ENCODE measurements at regions not wholly inside any gene's neighbourhood (a gene's known extent, or its start where the extent isn't known, plus 50 kb on each side); places are given as distances from the start of the nearest gene placed in this dataset.

DNA sequence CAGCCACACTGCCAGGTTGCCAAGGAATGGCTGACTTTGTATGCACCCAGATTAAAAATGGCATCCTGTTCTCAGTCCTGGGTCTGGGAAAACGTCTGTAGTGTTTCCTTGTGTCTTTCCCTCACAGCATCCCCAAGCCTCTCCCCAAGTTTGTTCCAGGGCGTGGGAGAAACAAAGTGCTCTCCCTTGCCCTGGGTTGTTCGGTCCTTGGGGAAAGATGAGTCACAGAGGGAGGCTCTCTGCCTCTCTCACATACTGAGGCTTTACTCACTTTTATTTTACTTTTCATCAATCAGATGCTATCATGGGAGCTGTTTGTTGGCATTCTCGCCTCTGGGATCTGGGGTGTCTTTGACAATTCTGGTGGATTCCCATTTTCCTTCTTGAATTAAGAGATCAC, 492.3 kb downstream of the XIRP2 start:
- Histone ChIP-seq H3K27me3 (ENCODE audit: control insufficient read depth, insufficient read depth, low read length) (no peaks in the 10 kb centered on the region), H3K36me3 (ENCODE audit: control insufficient read depth, insufficient read depth, low read length) (no peaks in the 10 kb centered on the region), H3K4me3 (ENCODE audit: low read depth, low read length) (no peak overlapping the region), H3K9ac (ENCODE audit: low read depth, low read length) (no peak overlapping the region), H3K9me3 (ENCODE audit: control insufficient read depth, insufficient read depth, low read length) (no peaks in the 10 kb centered on the region), H3K27ac (ENCODE audit: low read depth, low read length) (no peak overlapping the region), H3K4me1 (ENCODE audit: control insufficient read depth, insufficient read depth, low read length) (peaks cover 58% of the 10 kb centered on the region)

DNA sequence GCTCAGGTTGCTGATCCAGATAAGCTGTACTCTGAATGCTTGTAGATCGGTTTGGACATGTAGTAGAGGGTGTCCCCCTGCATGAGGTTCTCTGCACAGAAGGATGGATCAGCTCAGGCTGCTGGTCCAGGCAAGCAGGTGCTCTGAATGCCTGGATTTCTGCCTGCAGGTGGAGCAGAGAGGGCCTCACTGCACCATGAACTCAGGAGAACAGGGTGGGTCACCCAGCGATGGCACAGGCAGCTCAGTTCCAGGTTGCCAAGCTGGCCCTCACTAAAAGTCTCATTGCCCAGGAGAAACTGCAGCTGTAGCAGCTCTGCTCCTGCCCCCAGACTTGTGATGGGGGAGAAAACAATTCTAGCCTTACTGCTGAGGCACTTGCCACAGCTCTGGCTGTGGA, 491.8 kb downstream of the XIRP2 start:
- Histone ChIP-seq H3K9me3 (ENCODE audit: control insufficient read depth, insufficient read depth, low read length) (no peaks in the 10 kb centered on the region), H3K27ac (ENCODE audit: low read depth, low read length) (no peak overlapping the region), H3K27me3 (ENCODE audit: control insufficient read depth, insufficient read depth, low read length) (no peaks in the 10 kb centered on the region), H3K4me1 (ENCODE audit: control insufficient read depth, insufficient read depth, low read length) (peaks cover 57% of the 10 kb centered on the region), H3K36me3 (ENCODE audit: control insufficient read depth, insufficient read depth, low read length) (no peaks in the 10 kb centered on the region), H3K9ac (ENCODE audit: low read depth, low read length) (no peak overlapping the region), H3K4me3 (ENCODE audit: low read depth, low read length) (no peak overlapping the region)

DNA sequence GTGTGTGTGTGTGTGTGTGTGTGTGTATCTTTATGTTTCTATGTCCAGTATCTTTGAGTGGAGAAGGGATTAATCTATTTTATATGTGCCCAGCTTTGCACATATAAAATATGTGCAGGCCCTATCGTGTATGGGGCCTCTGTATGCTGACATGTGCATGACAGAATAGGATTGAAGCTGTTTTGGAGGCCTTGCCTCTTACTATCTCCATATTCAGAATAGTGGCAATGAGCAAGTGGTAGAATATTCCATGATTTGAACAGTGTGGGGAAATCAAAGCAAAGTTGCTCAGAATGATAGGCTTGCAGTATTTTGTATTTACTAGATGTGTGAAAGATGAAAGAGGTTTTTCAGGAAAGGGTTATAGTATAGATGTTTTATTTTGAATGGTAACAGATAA, 480.8 kb downstream of the XIRP2 start:
- Histone ChIP-seq H3K27ac (ENCODE audit: low read depth, low read length) (no peak overlapping the region), H3K4me1 (ENCODE audit: control insufficient read depth, insufficient read depth, low read length) (no peaks in the 10 kb centered on the region), H3K9ac (ENCODE audit: low read depth, low read length) (no peak overlapping the region), H3K27me3 (ENCODE audit: control insufficient read depth, insufficient read depth, low read length) (no peaks in the 10 kb centered on the region), H3K36me3 (ENCODE audit: control insufficient read depth, insufficient read depth, low read length) (no peaks in the 10 kb centered on the region), H3K9me3 (ENCODE audit: control insufficient read depth, insufficient read depth, low read length) (no peaks in the 10 kb centered on the region), H3K4me3 (ENCODE audit: low read depth, low read length) (no peak overlapping the region)

DNA sequence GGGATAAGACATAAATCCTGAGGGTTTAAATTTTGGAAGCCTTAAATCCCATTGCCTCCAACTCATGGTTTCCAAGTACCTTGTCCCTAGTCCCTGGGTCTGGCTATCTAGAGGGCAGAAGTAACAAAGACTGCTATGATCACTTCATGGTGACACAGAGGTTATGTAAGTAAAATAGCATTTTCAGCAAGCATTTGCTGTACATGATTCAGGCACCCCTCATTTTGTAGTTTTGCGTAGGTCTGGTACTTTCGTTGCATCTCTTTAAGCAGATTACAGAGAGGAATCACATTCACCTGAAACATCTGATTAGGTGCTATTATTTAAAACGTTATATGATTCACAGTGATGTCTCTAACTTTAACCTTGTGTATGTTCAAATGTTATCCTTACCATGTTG, 480.1 kb downstream of the XIRP2 start:
- no peaks in the 10 kb centered on the region for H3K27me3 ChIP-seq (ENCODE audit: control insufficient read depth, insufficient read depth, low read length)
- no peaks in the 10 kb centered on the region for H3K36me3 ChIP-seq (ENCODE audit: control insufficient read depth, insufficient read depth, low read length)
- no peaks in the 10 kb centered on the region for H3K4me1 ChIP-seq (ENCODE audit: control insufficient read depth, insufficient read depth, low read length)
- H3K9me3 ChIP-seq (ENCODE audit: control insufficient read depth, insufficient read depth, low read length) = no peaks in the 10 kb centered on the region
- no peak overlapping the region for H3K27ac ChIP-seq (ENCODE audit: low read depth, low read length)
- no peak overlapping the region for H3K9ac ChIP-seq (ENCODE audit: low read depth, low read length)
- H3K4me3 ChIP-seq (ENCODE audit: low read depth, low read length) = no peak overlapping the region

DNA sequence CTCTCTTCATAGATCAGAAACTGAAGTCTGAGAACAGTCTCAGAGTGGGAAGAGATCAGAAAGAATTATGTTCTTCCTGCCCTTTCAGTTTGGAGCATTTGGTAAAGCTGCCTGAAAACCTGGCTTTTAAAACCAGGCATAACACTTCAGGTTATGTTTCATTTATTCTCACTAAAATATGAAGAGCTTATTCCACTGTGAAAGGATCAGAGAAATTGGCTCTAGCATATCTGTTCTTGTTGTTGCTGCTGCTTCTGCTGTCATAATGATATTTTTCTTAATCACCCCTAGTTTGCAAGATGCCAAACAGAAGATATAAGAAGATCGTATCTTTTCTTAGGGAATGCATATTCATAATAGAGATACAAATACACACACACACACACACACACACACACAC, 476.9 kb downstream of the XIRP2 start:
- no peak overlapping the region for H3K4me3 ChIP-seq (ENCODE audit: low read depth, low read length)
- no peak overlapping the region for H3K27ac ChIP-seq (ENCODE audit: low read depth, low read length)
- H3K4me1 ChIP-seq (ENCODE audit: control insufficient read depth, insufficient read depth, low read length) = no peaks in the 10 kb centered on the region
- no peaks in the 10 kb centered on the region for H3K27me3 ChIP-seq (ENCODE audit: control insufficient read depth, insufficient read depth, low read length)
- H3K9me3 ChIP-seq (ENCODE audit: control insufficient read depth, insufficient read depth, low read length) = no peaks in the 10 kb centered on the region
- H3K36me3 ChIP-seq (ENCODE audit: control insufficient read depth, insufficient read depth, low read length) = no peaks in the 10 kb centered on the region
- H3K9ac ChIP-seq (ENCODE audit: low read depth, low read length) = no peak overlapping the region

DNA sequence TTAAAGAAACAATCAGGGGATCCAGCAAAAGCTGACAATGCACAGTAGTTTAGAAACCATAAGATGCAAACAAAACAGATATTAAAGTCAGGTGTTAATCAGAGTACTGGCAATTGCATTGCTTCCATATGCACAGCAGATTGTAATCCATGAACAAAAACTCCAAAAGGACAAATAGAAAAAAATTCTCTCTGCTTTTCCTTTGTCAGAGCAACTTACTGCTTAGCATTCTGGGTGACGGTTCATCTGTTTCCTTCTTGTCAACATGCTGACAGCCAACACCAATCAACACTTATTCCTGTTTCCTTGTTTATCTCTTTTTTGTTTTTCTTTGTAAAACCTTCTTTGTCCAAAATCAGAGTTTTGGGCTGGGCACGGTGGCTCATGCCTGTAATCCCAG, 473.1 kb downstream of the XIRP2 start:
- no peaks in the 10 kb centered on the region for H3K36me3 ChIP-seq (ENCODE audit: control insufficient read depth, insufficient read depth, low read length)
- H3K4me3 ChIP-seq (ENCODE audit: low read depth, low read length) = no peak overlapping the region
- H3K27me3 ChIP-seq (ENCODE audit: control insufficient read depth, insufficient read depth, low read length) = no peaks in the 10 kb centered on the region
- H3K4me1 ChIP-seq (ENCODE audit: control insufficient read depth, insufficient read depth, low read length) = no peaks in the 10 kb centered on the region; the same call in 1 of the 2 replicates
- H3K27ac ChIP-seq (ENCODE audit: low read depth, low read length) = no peak overlapping the region
- no peaks in the 10 kb centered on the region for H3K9me3 ChIP-seq (ENCODE audit: control insufficient read depth, insufficient read depth, low read length)
- no peak overlapping the region for H3K9ac ChIP-seq (ENCODE audit: low read depth, low read length)

DNA sequence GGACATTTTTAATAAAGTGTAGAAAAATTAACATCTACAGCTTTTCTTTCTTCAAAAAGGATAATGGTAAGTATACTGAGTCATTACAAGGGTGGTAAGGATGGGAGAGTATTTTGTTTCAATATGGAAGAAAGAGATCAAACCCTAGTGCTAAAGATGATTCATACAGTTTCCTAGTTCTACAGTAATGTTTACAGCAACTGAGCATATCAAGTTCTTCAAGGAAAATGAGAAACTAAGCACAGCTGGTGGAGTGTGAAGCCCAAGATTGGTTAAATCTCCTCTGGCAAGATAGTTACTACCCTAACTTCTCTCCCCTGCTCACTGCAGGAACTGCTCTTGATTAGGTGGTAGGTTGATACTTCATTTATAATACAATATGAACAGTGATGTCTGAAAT, 467.5 kb downstream of the XIRP2 start:
- no peak overlapping the region for H3K4me3 ChIP-seq (ENCODE audit: low read depth, low read length)
- H3K4me1 ChIP-seq (ENCODE audit: control insufficient read depth, insufficient read depth, low read length) = peaks cover 5% of the 10 kb centered on the region; the same call in 1 of the 2 replicates
- H3K9me3 ChIP-seq (ENCODE audit: control insufficient read depth, insufficient read depth, low read length) = no peaks in the 10 kb centered on the region
- H3K27ac ChIP-seq (ENCODE audit: low read depth, low read length) = no peak overlapping the region
- no peaks in the 10 kb centered on the region for H3K27me3 ChIP-seq (ENCODE audit: control insufficient read depth, insufficient read depth, low read length)
- H3K36me3 ChIP-seq (ENCODE audit: control insufficient read depth, insufficient read depth, low read length) = no peaks in the 10 kb centered on the region
- no peak overlapping the region for H3K9ac ChIP-seq (ENCODE audit: low read depth, low read length)

DNA sequence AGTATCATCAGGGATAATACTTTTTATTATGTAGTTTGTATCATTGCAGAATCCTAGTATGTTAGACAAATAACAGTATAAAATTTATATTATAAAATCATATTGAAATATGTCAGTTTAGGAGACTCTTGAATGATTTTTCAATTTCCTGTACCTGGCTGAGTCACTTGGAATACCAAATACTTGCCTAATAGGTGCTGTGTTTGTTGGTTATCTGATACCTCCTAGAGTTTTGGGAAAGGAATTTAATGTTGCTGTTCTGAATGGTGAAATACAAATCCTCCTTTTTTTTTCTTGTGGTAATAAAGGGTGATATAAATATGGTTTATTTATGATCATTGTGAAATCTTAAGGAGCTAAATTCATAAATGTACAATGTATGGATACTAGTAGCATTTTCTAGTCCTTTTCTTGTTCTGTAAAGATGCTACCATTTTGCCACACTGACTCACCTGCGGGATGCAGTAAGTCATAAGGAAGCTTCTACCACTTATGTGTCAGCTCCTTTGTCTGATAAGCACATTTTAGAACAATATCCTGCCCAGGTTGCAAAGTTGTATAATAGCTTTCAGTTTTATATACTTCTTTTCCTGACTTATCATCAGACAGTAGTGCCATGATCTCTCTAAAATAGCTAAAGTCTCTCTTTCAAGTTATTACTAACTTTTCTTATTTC, 465.5 kb downstream of the XIRP2 start:
- Histone ChIP-seq H3K36me3 (ENCODE audit: control insufficient read depth, insufficient read depth, low read length) (no peaks in the 10 kb centered on the region), H3K9me3 (ENCODE audit: control insufficient read depth, insufficient read depth, low read length) (no peaks in the 10 kb centered on the region), H3K4me1 (ENCODE audit: control insufficient read depth, insufficient read depth, low read length) (peaks cover 5% of the 10 kb centered on the region; the same call in 1 of the 2 replicates), H3K27me3 (ENCODE audit: control insufficient read depth, insufficient read depth, low read length) (no peaks in the 10 kb centered on the region), H3K4me3 (ENCODE audit: low read depth, low read length) (no peak overlapping the region), H3K27ac (ENCODE audit: low read depth, low read length) (no peak overlapping the region), H3K9ac (ENCODE audit: low read depth, low read length) (no peak overlapping the region)

DNA sequence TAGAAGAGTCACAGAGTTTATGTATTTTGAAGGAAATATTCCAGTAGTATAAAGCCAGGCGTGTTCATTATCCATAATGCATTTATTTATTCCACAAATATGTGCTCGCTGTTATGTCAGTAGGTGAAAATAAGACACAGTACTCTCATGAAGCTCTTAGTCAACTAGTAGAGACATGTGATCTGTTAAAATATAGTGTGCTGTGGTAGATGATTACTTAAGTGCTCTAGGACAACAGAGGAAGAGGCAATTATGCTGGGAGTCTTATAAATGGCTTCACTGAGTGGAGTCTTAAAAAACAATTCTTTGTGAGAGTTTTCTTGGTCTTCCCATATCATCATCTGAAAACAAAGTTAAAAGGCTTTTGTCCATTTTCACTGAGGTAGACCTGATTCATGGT, 457.3 kb downstream of the XIRP2 start:
- H3K9ac ChIP-seq (ENCODE audit: low read depth, low read length) = no peak overlapping the region
- H3K4me3 ChIP-seq (ENCODE audit: low read depth, low read length) = no peak overlapping the region
- H3K27me3 ChIP-seq (ENCODE audit: control insufficient read depth, insufficient read depth, low read length) = no peaks in the 10 kb centered on the region
- H3K4me1 ChIP-seq (ENCODE audit: control insufficient read depth, insufficient read depth, low read length) = peaks cover 50% of the 10 kb centered on the region
- H3K9me3 ChIP-seq (ENCODE audit: control insufficient read depth, insufficient read depth, low read length) = no peaks in the 10 kb centered on the region
- no peak overlapping the region for H3K27ac ChIP-seq (ENCODE audit: low read depth, low read length)
- no peaks in the 10 kb centered on the region for H3K36me3 ChIP-seq (ENCODE audit: control insufficient read depth, insufficient read depth, low read length)

DNA sequence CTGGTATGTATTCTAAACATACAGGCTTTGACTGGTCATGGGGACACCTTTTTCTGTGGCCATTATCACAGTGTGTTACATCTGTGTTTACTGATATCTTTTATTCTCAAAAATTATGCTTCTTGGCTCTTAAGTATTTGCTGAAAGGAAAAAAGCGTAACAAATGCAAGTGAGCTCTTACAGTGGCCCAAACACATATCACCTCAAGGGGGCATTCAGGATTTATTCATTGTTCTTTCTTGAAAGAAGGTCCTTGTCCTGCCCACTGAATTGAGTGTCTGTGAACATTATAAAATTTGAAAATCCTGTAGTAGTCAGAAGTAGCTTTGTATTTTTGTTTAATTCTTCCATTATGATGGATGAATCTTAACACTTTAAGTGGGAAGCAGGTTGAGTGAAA, 454.5 kb downstream of the XIRP2 start:
- no peaks in the 10 kb centered on the region for H3K36me3 ChIP-seq (ENCODE audit: control insufficient read depth, insufficient read depth, low read length)
- H3K9ac ChIP-seq (ENCODE audit: low read depth, low read length) = no peak overlapping the region
- peaks cover 59% of the 10 kb centered on the region for H3K4me1 ChIP-seq (ENCODE audit: control insufficient read depth, insufficient read depth, low read length)
- no peaks in the 10 kb centered on the region for H3K9me3 ChIP-seq (ENCODE audit: control insufficient read depth, insufficient read depth, low read length)
- peak overlapping the region; percentile 63 for H3K27ac ChIP-seq (ENCODE audit: low read depth, low read length)
- no peak overlapping the region for H3K4me3 ChIP-seq (ENCODE audit: low read depth, low read length)
- H3K27me3 ChIP-seq (ENCODE audit: control insufficient read depth, insufficient read depth, low read length) = no peaks in the 10 kb centered on the region

DNA sequence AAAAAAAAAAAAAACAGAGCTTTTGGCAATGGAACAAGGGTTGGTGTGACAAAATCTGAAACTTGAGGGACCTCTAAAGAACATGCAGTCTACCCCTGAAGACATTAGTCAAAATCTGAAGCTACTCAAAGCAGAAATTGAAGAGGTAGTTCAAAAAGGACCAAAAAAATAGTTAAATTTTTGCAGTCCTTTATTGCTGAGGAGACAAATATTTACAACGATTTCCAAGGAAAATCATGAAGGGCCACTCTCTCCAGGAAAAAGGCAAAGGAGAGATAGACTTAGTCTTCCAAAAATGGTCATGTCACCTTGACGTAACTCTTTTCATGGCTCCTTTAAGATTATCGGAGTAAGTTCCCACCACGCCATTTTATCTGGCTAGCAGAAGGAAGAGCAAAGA, 452.0 kb downstream of the XIRP2 start:
- Histone ChIP-seq H3K36me3 (ENCODE audit: control insufficient read depth, insufficient read depth, low read length) (no peaks in the 10 kb centered on the region), H3K9ac (ENCODE audit: low read depth, low read length) (no peak overlapping the region), H3K4me3 (ENCODE audit: low read depth, low read length) (no peak overlapping the region), H3K9me3 (ENCODE audit: control insufficient read depth, insufficient read depth, low read length) (no peaks in the 10 kb centered on the region), H3K27ac (ENCODE audit: low read depth, low read length) (no peak overlapping the region), H3K27me3 (ENCODE audit: control insufficient read depth, insufficient read depth, low read length) (no peaks in the 10 kb centered on the region), H3K4me1 (ENCODE audit: control insufficient read depth, insufficient read depth, low read length) (peaks cover 71% of the 10 kb centered on the region)

All from HUES48 (cell line).